ENCODE measurements at regions not wholly inside any gene's neighbourhood (a gene's known extent, or its start where the extent isn't known, plus 50 kb on each side); places are given as distances from the start of the nearest gene placed in this dataset.

- H2AFZ ChIP-seq (ENCODE audit: low read length): no peak overlapping the region
- H3K14ac ChIP-seq (ENCODE audit: insufficient read length): no peak overlapping the region
- POLR2A ChIA-PET (ENCODE audit: partially characterized antibody): no interaction called here
- TF ChIP-seq TAF1 (IDR thresholded peaks at IDR 0.05; ENCODE audit: low read depth, low read length) (no peak), RAD21 (IDR thresholded peaks at IDR 0.05 in 1 of 2, conservative IDR thresholded peaks at IDR 0.05 in 1 of 2; ENCODE audit: low read depth in 2 of 2, low read length in 2 of 2) (peak; percentile 44 to 64), CTCF (IDR thresholded peaks at IDR 0.05; ENCODE audit: control extremely low read depth in 1 of 3, insufficient read depth in 1 of 3, low read depth in 1 of 3, low read length in 3 of 3) (peak in 2 of 3 experiments; percentile 36 to 49; a peak in 2 of 4 replicates), CHD1 (IDR thresholded peaks at IDR 0.05; ENCODE audit: low read depth, low read length) (no peak)
- no peak overlapping the region for H3K4me2 ChIP-seq (ENCODE audit: insufficient read depth in 1 of 2, low read depth in 2 of 2, low read length in 2 of 2)
- no peaks in the 10 kb centered on the region; the same call in 1 of the 2 replicates for H3K23me2 ChIP-seq (ENCODE audit: low read depth, low read length)
- H3K4ac ChIP-seq (replicated peaks; ENCODE audit: insufficient read length, low read depth, low read length): no peak overlapping the region
- no peak overlapping the region for H2BK12ac ChIP-seq (ENCODE audit: low read depth, low read length)
- FAIRE-seq: peak; percentile 19
- H2BK15ac ChIP-seq (ENCODE audit: low read length): no peak overlapping the region
- no peak overlapping the region for H3K56ac ChIP-seq (replicated peaks; ENCODE audit: insufficient read length, low read depth, low read length)
- CTCF ChIA-PET (ENCODE audit: partially characterized antibody): interaction anchor here (0.6 to 8.5 kb wide), 29 partner anchors 9 to 160 kb away, joined by 3 to 65 read pairs (median 3); no protein-coding TSS in a partner anchor
- no peak overlapping the region for H2BK5ac ChIP-seq (ENCODE audit: low read depth, low read length)
- H4K5ac ChIP-seq (ENCODE audit: insufficient read length, low read depth, low read length): no peak overlapping the region
- no peak overlapping the region for H3K9ac ChIP-seq (replicated peaks in 1 of 4; ENCODE audit: extremely low read depth in 1 of 4, low read depth in 3 of 4, low read length in 3 of 4)
- H3K23ac ChIP-seq (ENCODE audit: insufficient read length): no peak overlapping the region
- no peak overlapping the region for H4K91ac ChIP-seq (replicated peaks; ENCODE audit: insufficient read length, low read length)
- no peak overlapping the region for H2AK5ac ChIP-seq (ENCODE audit: low read depth, low read length)
- H3K27ac ChIP-seq (ENCODE audit: low read depth, low read length): no peak overlapping the region
- no peaks in the 10 kb centered on the region for H3K36me3 ChIP-seq (ENCODE audit: control insufficient read depth in 2 of 4, insufficient read depth in 4 of 4, low read length in 3 of 4)
- no peak overlapping the region; a peak in 1 of 8 replicates for H3K4me3 ChIP-seq (ENCODE audit: extremely low read depth in 1 of 4, insufficient read depth in 2 of 4, low read depth in 3 of 4, low read length in 4 of 4)
- no peaks in the 10 kb centered on the region for H3K27me3 ChIP-seq (replicated peaks in 1 of 4; ENCODE audit: control insufficient read depth in 3 of 4, extremely low read depth in 1 of 4, insufficient read depth in 3 of 4, low read length in 3 of 4)
- H2BK20ac ChIP-seq (ENCODE audit: low read length): no peak overlapping the region
- H3K4me1 ChIP-seq (replicated peaks in 1 of 4; ENCODE audit: control insufficient read depth in 3 of 4, insufficient read depth in 4 of 4, low read length in 3 of 4): peaks cover 0 to 4% (median 1%) of the 10 kb centered on the region in 4 experiments; a peak in 3 of 7 replicates
- 73% methylated on average over 6 of the region's 6 CpGs; no CpG with 5 or more reads in 1 of the 2 experiments for WGBS, 2 experiments (ENCODE audit: extremely low coverage in 1 of 2, insufficient coverage in 1 of 2, insufficient read length in 1 of 2, insufficient replicate concordance in 2 of 2, low coverage in 1 of 2, low lambda C conversion rate in 2 of 2, missing lambda C conversion rate in 1 of 2)
- H3K79me1 ChIP-seq (ENCODE audit: low read depth, low read length): no peaks in the 10 kb centered on the region
- H3K79me2 ChIP-seq (ENCODE audit: control insufficient read depth in 1 of 2, insufficient read depth in 2 of 2, low read length in 2 of 2): no peaks in the 10 kb centered on the region
- no peak overlapping the region for H2BK120ac ChIP-seq (replicated peaks; ENCODE audit: low read depth, low read length)
- no peak overlapping the region for H3K18ac ChIP-seq (ENCODE audit: extremely low read depth, low read length)
- DNase-seq (ENCODE audit: low read depth in 1 of 2, low spot score in 2 of 2): no peak
- no peaks in the 10 kb centered on the region for H3K9me3 ChIP-seq (ENCODE audit: insufficient read depth in 2 of 2, low read depth in 1 of 2, low read length in 1 of 2)
- no peak overlapping the region for H4K8ac ChIP-seq (ENCODE audit: extremely low read depth, insufficient read depth, low read length)
- no peaks in the 10 kb centered on the region for H4K20me1 ChIP-seq (replicated peaks in 1 of 2; ENCODE audit: control insufficient read depth in 1 of 2, insufficient read depth in 2 of 2, low read length in 2 of 2)
Observed at GRCh38 chr3:113136071-113136470, 75.3 kb upstream of the BOC start.
